ENCODE measurements at regions not wholly inside any gene's neighbourhood (a gene's known extent, or its start where the extent isn't known, plus 50 kb on each side); places are given as distances from the start of the nearest gene placed in this dataset.

GRCh38 chr2:14303366-14304115 is 329.0 kb upstream of the LRATD1 start:
- Histone ChIP-seq H3K9me3 (no peaks in the 10 kb centered on the region), H3K36me3 (ENCODE audit: low read depth, missing control alignments) (no peaks in the 10 kb centered on the region), H3K4me1 (no peaks in the 10 kb centered on the region), H3K27ac (no peak overlapping the region), H3K4me3 (no peak overlapping the region), H3K27me3 (no peaks in the 10 kb centered on the region)
- DNase-seq = no peak
- WGBS, 2 donors = 91 to 96% methylated on average over 3 of the region's 3 CpGs
- intact Hi-C loops (cut with DNase I; ENCODE audit: low total_unique reads) = no loop called here
- TF ChIP-seq POLR2A (IDR thresholded peaks at IDR 0.05) = no peak
- no peak for TF ChIP-seq CTCF (IDR thresholded peaks at IDR 0.05)

GRCh38 chr2:14304326-14304725 is 328.2 kb upstream of the LRATD1 start:
- Histone ChIP-seq H3K4me1 (no peaks in the 10 kb centered on the region), H3K36me3 (ENCODE audit: low read depth, missing control alignments) (no peaks in the 10 kb centered on the region), H3K27ac (no peak overlapping the region), H3K27me3 (no peaks in the 10 kb centered on the region), H3K4me3 (no peak overlapping the region), H3K9me3 (no peaks in the 10 kb centered on the region)
- intact Hi-C loops (cut with DNase I; ENCODE audit: low total_unique reads) = no loop called here
- TF ChIP-seq CTCF (IDR thresholded peaks at IDR 0.05) (no peak), POLR2A (IDR thresholded peaks at IDR 0.05) (no peak)
- DNase-seq = no peak

GRCh38 chr2:14306268-14306861 is 326.2 kb upstream of the LRATD1 start:
- intact Hi-C loops (cut with DNase I; ENCODE audit: low total_unique reads) = no loop called here
- Histone ChIP-seq H3K4me1 (no peaks in the 10 kb centered on the region), H3K27me3 (no peaks in the 10 kb centered on the region), H3K9me3 (no peaks in the 10 kb centered on the region), H3K27ac (no peak overlapping the region), H3K4me3 (no peak overlapping the region), H3K36me3 (ENCODE audit: low read depth, missing control alignments) (no peaks in the 10 kb centered on the region)
- TF ChIP-seq CTCF (IDR thresholded peaks at IDR 0.05) = no peak
- no peak for TF ChIP-seq POLR2A (IDR thresholded peaks at IDR 0.05)
- 84 to 92% methylated on average over 3 of the region's 3 CpGs for WGBS, 2 donors
- no peak for DNase-seq

- Histone ChIP-seq H3K4me1 (no peaks in the 10 kb centered on the region), H3K9me3 (no peaks in the 10 kb centered on the region), H3K27ac (no peak overlapping the region), H3K27me3 (no peaks in the 10 kb centered on the region), H3K4me3 (no peak overlapping the region), H3K36me3 (ENCODE audit: low read depth, missing control alignments) (no peaks in the 10 kb centered on the region)
- DNase-seq = no peak
- TF ChIP-seq POLR2A (IDR thresholded peaks at IDR 0.05) = no peak
- TF ChIP-seq CTCF (IDR thresholded peaks at IDR 0.05) = no peak
- 70 to 72% methylated on average over 3 of the region's 3 CpGs for WGBS, 2 donors
- intact Hi-C loops (cut with DNase I; ENCODE audit: low total_unique reads) = no loop called here
These were observed 319.2 kb upstream of the LRATD1 start for GRCh38 chr2:14313341-14313740.

- Histone ChIP-seq H3K9me3 (no peaks in the 10 kb centered on the region), H3K27ac (no peak overlapping the region), H3K27me3 (no peaks in the 10 kb centered on the region), H3K36me3 (ENCODE audit: low read depth, missing control alignments) (no peaks in the 10 kb centered on the region), H3K4me3 (no peak overlapping the region), H3K4me1 (no peaks in the 10 kb centered on the region)
- WGBS, 2 donors = 53 to 72% methylated on average over 1 of the region's 1 CpG
- no peak for TF ChIP-seq CTCF (IDR thresholded peaks at IDR 0.05)
- no peak for TF ChIP-seq POLR2A (IDR thresholded peaks at IDR 0.05)
- intact Hi-C loops (cut with DNase I; ENCODE audit: low total_unique reads) = no loop called here
- DNase-seq = no peak
These were observed 315.9 kb upstream of the LRATD1 start for GRCh38 chr2:14316594-14316993.

Data from testis (tissue), 2 donors.